Right lobe of liver (tissue), 4 donors: ENCODE measurements at regions not wholly inside any gene's neighbourhood (a gene's known extent, or its start where the extent isn't known, plus 50 kb on each side); places are given as distances from the start of the nearest gene placed in this dataset.

Source experiments
- POLR2A ChIP-seq: fragments of 450-650 bp; IDR thresholded peaks from one replicate; pipeline ENCODE4 v1.6.1; 2017; ENCODE audit warnings: antibody characterized with exemption, mild to moderate bottlenecking
- TF ChIP-seq, protein P1 (sequence below), 4 donors: fragments of 200-600 bp in 3 of 4; fragments of 450-650 bp in 1 of 4; IDR thresholded peaks; one replicate each; pipeline versions ENCODE4 v1.5.1 to v1.8.0; 2016 to 2022; ENCODE audit warnings: antibody characterized with exemption in 4 of 4, mild to moderate bottlenecking in 2 of 4
- donor health status: DM: no; HTN: no; CAD: no.
- donor health status: DM: no; HTN: no; CAD: no.
- donor health status: DM: no; HTN: yes; CAD: no.

DNA sequence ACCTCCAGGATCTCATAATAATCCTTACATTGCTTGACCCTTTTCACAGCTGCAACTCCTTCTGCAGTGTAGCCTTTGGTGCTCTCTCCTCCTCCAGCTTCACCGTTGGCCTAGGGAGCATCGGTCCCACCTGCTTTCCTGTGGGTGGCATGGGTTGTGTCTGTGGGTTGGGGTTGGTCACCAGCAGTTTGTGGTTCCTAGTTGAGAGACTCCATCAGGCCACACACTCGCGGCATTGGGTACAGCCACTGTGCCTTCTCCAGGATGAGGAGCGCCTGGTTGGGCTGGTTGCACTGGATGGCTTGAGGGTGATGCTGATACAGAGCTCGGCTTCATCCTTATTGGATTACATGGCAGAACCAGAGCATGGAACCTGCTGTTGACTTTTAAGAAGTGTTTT is 69.4 kb upstream of the SPRED2 start:
- TF ChIP-seq, protein P1, sequence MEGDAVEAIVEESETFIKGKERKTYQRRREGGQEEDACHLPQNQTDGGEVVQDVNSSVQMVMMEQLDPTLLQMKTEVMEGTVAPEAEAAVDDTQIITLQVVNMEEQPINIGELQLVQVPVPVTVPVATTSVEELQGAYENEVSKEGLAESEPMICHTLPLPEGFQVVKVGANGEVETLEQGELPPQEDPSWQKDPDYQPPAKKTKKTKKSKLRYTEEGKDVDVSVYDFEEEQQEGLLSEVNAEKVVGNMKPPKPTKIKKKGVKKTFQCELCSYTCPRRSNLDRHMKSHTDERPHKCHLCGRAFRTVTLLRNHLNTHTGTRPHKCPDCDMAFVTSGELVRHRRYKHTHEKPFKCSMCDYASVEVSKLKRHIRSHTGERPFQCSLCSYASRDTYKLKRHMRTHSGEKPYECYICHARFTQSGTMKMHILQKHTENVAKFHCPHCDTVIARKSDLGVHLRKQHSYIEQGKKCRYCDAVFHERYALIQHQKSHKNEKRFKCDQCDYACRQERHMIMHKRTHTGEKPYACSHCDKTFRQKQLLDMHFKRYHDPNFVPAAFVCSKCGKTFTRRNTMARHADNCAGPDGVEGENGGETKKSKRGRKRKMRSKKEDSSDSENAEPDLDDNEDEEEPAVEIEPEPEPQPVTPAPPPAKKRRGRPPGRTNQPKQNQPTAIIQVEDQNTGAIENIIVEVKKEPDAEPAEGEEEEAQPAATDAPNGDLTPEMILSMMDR (IDR thresholded peaks at IDR 0.05) = no peak
- no peak for TF ChIP-seq POLR2A
